Endothelial cell of umbilical vein (primary cell): ENCODE measurements at regions not wholly inside any gene's neighbourhood (a gene's known extent, or its start where the extent isn't known, plus 50 kb on each side); places are given as distances from the start of the nearest gene placed in this dataset.

ENCODE experiments used
- CTCF ChIP-seq, 2 donors: IDR thresholded peaks; 1 replicate in 1 of 2; 2 replicates in 1 of 2; pipeline ENCODE4 v1.5.1; 2011; ENCODE audit warnings: low read length in 2 of 2, mild to moderate bottlenecking in 2 of 2, moderate library complexity in 2 of 2, control low read depth in 1 of 2, inconsistent platforms in 1 of 2, low read depth in 1 of 2; ENCODE audit not compliant: insufficient read depth in 1 of 2; ENCODE audit errors: extremely low read depth in 1 of 2
- MYC ChIP-seq: IDR thresholded peaks from one replicate; pipeline ENCODE4 v1.6.1; 2011; ENCODE audit warnings: mild to moderate bottlenecking, low read depth, low read length

DNA sequence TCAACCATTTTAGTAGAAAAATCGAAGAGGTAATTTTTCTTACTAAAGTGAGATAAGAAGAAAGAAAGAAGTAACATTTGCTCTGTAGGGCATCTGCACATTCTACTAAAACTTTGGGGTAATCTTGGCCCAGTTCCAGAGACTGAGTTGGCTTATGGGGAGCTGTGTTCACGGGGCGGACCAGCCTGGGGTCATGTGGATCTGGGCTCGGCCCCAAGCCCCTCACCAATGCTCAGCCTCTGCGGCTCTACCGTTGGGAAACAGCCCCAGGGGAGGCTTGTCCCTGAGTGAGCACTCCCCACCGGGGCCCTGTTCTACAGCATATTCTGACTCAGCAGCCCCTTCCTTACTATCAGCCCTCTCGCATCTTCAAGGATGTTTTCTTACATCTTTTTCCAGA lies 132.3 kb downstream of the RTP5 start:
- no peak for TF ChIP-seq CTCF (IDR thresholded peaks at IDR 0.05; ENCODE audit: extremely low read depth in 1 of 2, insufficient read depth in 1 of 2, low read depth in 1 of 2, low read length in 2 of 2)
- no peak for TF ChIP-seq MYC
